H1 (cell line): ENCODE measurements at regions not wholly inside any gene's neighbourhood (a gene's known extent, or its start where the extent isn't known, plus 50 kb on each side); places are given as distances from the start of the nearest gene placed in this dataset.

ENCODE experiments used
- CTCF ChIA-PET: fragments of 300-600 bp; sonication (Branson Sonifier 250); formaldehyde crosslinking; loops from one replicate; lab custom pipeline; 2021; ENCODE audit not compliant: partially characterized antibody; lab: Charles Lee
- POLR2A ChIA-PET: fragments of 300-600 bp; sonication (Branson Sonifier 250); formaldehyde crosslinking; loops from one replicate; lab custom pipeline; 2021; ENCODE audit warnings: inconsistent platforms; ENCODE audit not compliant: partially characterized antibody; lab: Charles Lee
- DNase-seq, 2 experiments: peaks; one replicate each; pipeline versions ENCODE4 v3.0.0 to v3.0.0-alpha.2; 2010 to 2022; ENCODE audit warnings: low spot score in 2 of 2, low read depth in 1 of 2, mixed read lengths in 1 of 2
- FAIRE-seq: peaks from 2 replicates; lab custom pipeline; 2011; peaks lifted over from hg19 to GRCh38; lab: Jason Lieb, UNC
- H2AFZ ChIP-seq: 2 replicates; pipeline ENCODE4 v1.8.1; 2012; ENCODE audit warnings: low read length, inconsistent platforms
- H2AK5ac ChIP-seq: 2 replicates; pipeline ENCODE4 v1.6.1; 2013; ENCODE audit warnings: low read depth, low read length
- H2BK120ac ChIP-seq: replicated peaks from 2 replicates; pipeline ENCODE3; 2013; ENCODE audit warnings: low read depth, low read length, inconsistent platforms
- H2BK12ac ChIP-seq: 2 replicates; pipeline ENCODE4 v1.6.1; 2013; ENCODE audit warnings: low read depth, low read length
- H2BK15ac ChIP-seq: 2 replicates; pipeline ENCODE4 v1.6.1; 2013; ENCODE audit warnings: low read length
- H2BK20ac ChIP-seq: 2 replicates; pipeline ENCODE4 v1.6.1; 2013; ENCODE audit warnings: low read length
- H2BK5ac ChIP-seq: 2 replicates; pipeline ENCODE4 v1.6.1; 2013; ENCODE audit warnings: low read depth, low read length
- H3K14ac ChIP-seq: 2 replicates; pipeline ENCODE4 v1.6.1; 2013; ENCODE audit warnings: inconsistent platforms; ENCODE audit not compliant: insufficient read length
- H3K18ac ChIP-seq: 2 replicates; pipeline ENCODE4 v1.6.1; 2013; ENCODE audit warnings: low read length; ENCODE audit errors: extremely low read depth
- H3K23ac ChIP-seq: 2 replicates; pipeline ENCODE4 v1.6.1; 2013; ENCODE audit warnings: inconsistent platforms; ENCODE audit not compliant: insufficient read length
- H3K23me2 ChIP-seq: 2 replicates; pipeline ENCODE4 v1.6.1; 2013; ENCODE audit warnings: low read depth, low read length
- H3K27ac ChIP-seq: 2 replicates; pipeline ENCODE4 v1.6.1; 2011; ENCODE audit warnings: low read depth, low read length, inconsistent platforms
- H3K27me3 ChIP-seq, 4 experiments: replicated peaks in 1 of 4; 1 replicate in 1 of 4; 2 replicates in 3 of 4; pipeline versions ENCODE4 v1.6.1 to v1.8.1; 2011 to 2013; ENCODE audit warnings: low read length in 3 of 4, mild to moderate bottlenecking in 3 of 4, inconsistent platforms in 2 of 4, mixed read lengths in 2 of 4, moderate library complexity in 1 of 4; ENCODE audit not compliant: control insufficient read depth in 3 of 4, insufficient read depth in 3 of 4; ENCODE audit errors: extremely low read depth in 1 of 4
- H3K36me3 ChIP-seq, 4 experiments: 2 replicates each; pipeline versions ENCODE4 v1.6.1 to v1.8.1; 2011 to 2013; ENCODE audit warnings: mild to moderate bottlenecking in 4 of 4, low read length in 3 of 4, moderate library complexity in 2 of 4, control low read depth in 1 of 4, inconsistent platforms in 1 of 4; ENCODE audit not compliant: insufficient read depth in 4 of 4, control insufficient read depth in 2 of 4
- H3K4ac ChIP-seq: replicated peaks from 2 replicates; pipeline ENCODE3; 2013; ENCODE audit warnings: low read length, low read depth, mixed read lengths, inconsistent platforms; ENCODE audit not compliant: insufficient read length
- H3K4me1 ChIP-seq, 4 experiments: replicated peaks in 1 of 4; 1 replicate in 1 of 4; 2 replicates in 3 of 4; pipeline versions ENCODE4 v1.6.1 to v1.8.1; 2011 to 2013; ENCODE audit warnings: low read length in 3 of 4, inconsistent platforms in 2 of 4, mixed read lengths in 1 of 4; ENCODE audit not compliant: insufficient read depth in 4 of 4, control insufficient read depth in 3 of 4
- H3K4me2 ChIP-seq, 2 experiments: 2 replicates each; pipeline versions ENCODE4 v1.6.1 to v1.8.1; 2011 to 2013; ENCODE audit warnings: low read depth in 2 of 2, low read length in 2 of 2, control low read depth in 1 of 2, inconsistent platforms in 1 of 2, mild to moderate bottlenecking in 1 of 2; ENCODE audit not compliant: insufficient read depth in 1 of 2
- H3K4me3 ChIP-seq, 4 experiments: fragments of 200-600, 300-600 bp in 1 of 4; sonication (generic), shearing (Covaris generic), sonication (Bioruptor Twin) in 1 of 4; 2 replicates each; pipeline versions ENCODE4 v1.5.1 to v1.8.1; 2011 to 2016; ENCODE audit warnings: low read length in 4 of 4, low read depth in 3 of 4, control low read depth in 2 of 4, inconsistent platforms in 2 of 4, mild to moderate bottlenecking in 2 of 4, mixed read lengths in 1 of 4, moderate library complexity in 1 of 4; ENCODE audit not compliant: insufficient read depth in 2 of 4; ENCODE audit errors: extremely low read depth in 1 of 4
- H3K56ac ChIP-seq: replicated peaks from 2 replicates; pipeline ENCODE3; 2013; ENCODE audit warnings: low read depth, mild to moderate bottlenecking, mixed read lengths, low read length, inconsistent platforms; ENCODE audit not compliant: insufficient read length
- H3K79me1 ChIP-seq: 2 replicates; pipeline ENCODE4 v1.6.1; 2013; ENCODE audit warnings: low read depth, low read length, control low read depth
- H3K79me2 ChIP-seq, 2 experiments: 2 replicates each; pipeline versions ENCODE4 v1.6.1 to v1.8.1; 2012 to 2013; ENCODE audit warnings: low read length in 2 of 2, mild to moderate bottlenecking in 2 of 2, inconsistent platforms in 1 of 2; ENCODE audit not compliant: insufficient read depth in 2 of 2, control insufficient read depth in 1 of 2
- H3K9ac ChIP-seq, 4 experiments: replicated peaks in 1 of 4; 1 replicate in 1 of 4; 2 replicates in 3 of 4; pipeline versions ENCODE4 v1.6.1 to v1.8.1; 2011 to 2013; ENCODE audit warnings: low read depth in 3 of 4, low read length in 3 of 4, control low read depth in 2 of 4, mild to moderate bottlenecking in 2 of 4, moderate library complexity in 2 of 4, inconsistent platforms in 1 of 4; ENCODE audit errors: extremely low read depth in 1 of 4
- H3K9me3 ChIP-seq, 2 experiments: 2 replicates each; pipeline versions ENCODE4 v1.6.1 to v1.8.1; 2012 to 2013; ENCODE audit warnings: mild to moderate bottlenecking in 2 of 2, moderate library complexity in 2 of 2, control low read depth in 1 of 2, inconsistent platforms in 1 of 2, low read depth in 1 of 2, low read length in 1 of 2, mixed read lengths in 1 of 2; ENCODE audit not compliant: insufficient read depth in 2 of 2
- H4K20me1 ChIP-seq, 2 experiments: replicated peaks in 1 of 2; 2 replicates each; pipeline versions ENCODE3 to v1.8.1; 2011 to 2013; ENCODE audit warnings: inconsistent platforms in 2 of 2, low read length in 2 of 2, mild to moderate bottlenecking in 1 of 2; ENCODE audit not compliant: insufficient read depth in 2 of 2, control insufficient read depth in 1 of 2
- H4K5ac ChIP-seq: 2 replicates; pipeline ENCODE4 v1.6.1; 2013; ENCODE audit warnings: low read length, low read depth, mixed read lengths, inconsistent platforms; ENCODE audit not compliant: insufficient read length
- H4K8ac ChIP-seq: 2 replicates; pipeline ENCODE4 v1.8.0; 2013; ENCODE audit warnings: mild to moderate bottlenecking, moderate library complexity, low read length, inconsistent platforms; ENCODE audit not compliant: insufficient read depth; ENCODE audit errors: extremely low read depth
- H4K91ac ChIP-seq: replicated peaks from 2 replicates; pipeline ENCODE3; 2013; ENCODE audit warnings: low read length, mixed read lengths, inconsistent platforms; ENCODE audit not compliant: insufficient read length
- HDAC6 ChIP-seq: IDR thresholded peaks from one replicate; pipeline ENCODE4 v1.7.1; 2012; ENCODE audit warnings: low read depth, mild to moderate bottlenecking, inconsistent platforms, low read length, moderate library complexity
- PHF8 ChIP-seq: fragments of 200-600 bp; sonication (generic); conservative IDR thresholded peaks from 2 replicates; pipeline ENCODE4 v1.7.1; 2012; ENCODE audit warnings: low read depth, mild to moderate bottlenecking, inconsistent platforms, low read length, moderate library complexity
- TAF7 ChIP-seq: optimal IDR thresholded peaks from 2 replicates; pipeline ENCODE3; 2011; ENCODE audit warnings: low read depth, mild to moderate bottlenecking, inconsistent platforms, low read length, moderate library complexity, borderline replicate concordance
- WGBS, 2 experiments: shearing (Covaris generic) in 1 of 2; methylation state at CpG; one replicate each; pipeline versions ENCODE4 v1.1.6 to v1.1.7; 2013 to 2015; ENCODE audit warnings: low lambda C conversion rate in 2 of 2, mixed read lengths in 2 of 2, inconsistent platforms in 1 of 2, low coverage in 1 of 2, missing lambda C conversion rate in 1 of 2; ENCODE audit not compliant: insufficient replicate concordance in 2 of 2, insufficient coverage in 1 of 2, insufficient read length in 1 of 2; ENCODE audit errors: extremely low coverage in 1 of 2, missing lambda C conversion rate in 1 of 2; 5-methylcytosine and 5-hydroxymethylcytosine counted together
- TF ChIP-seq, protein P1 (sequence below): IDR thresholded peaks from 2 replicates; pipeline ENCODE4 v1.6.1; 2011; ENCODE audit warnings: low read depth, mild to moderate bottlenecking, low read length; ENCODE audit not compliant: insufficient read depth

DNA sequence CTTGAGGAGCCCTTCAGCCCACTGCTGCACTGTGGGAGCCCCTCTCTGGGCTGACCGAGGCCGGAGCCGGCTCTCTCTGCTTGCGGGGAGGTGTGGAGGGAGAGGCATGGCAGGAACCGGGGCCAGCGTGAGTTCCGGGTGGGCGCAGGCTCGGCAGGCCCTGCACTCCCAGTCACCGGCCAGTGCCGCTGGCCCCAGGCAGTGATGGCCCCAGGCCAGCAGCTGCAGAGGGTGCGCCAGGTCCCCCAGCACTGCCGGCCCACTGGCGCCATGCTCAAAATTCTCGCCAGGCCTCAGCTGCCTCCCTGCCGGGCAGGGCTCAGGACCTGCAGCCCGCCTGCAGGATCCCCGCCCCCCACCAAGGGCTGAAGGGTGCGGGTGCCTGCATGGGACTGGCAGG is 128.4 kb upstream of the STARD3NL start:
- Histone ChIP-seq H3K9ac (no peak overlapping the region), H3K9me3 (peaks cover 11 to 15% of the 10 kb centered on the region in 2 experiments), H4K5ac (no peak overlapping the region), H3K79me1 (no peaks in the 10 kb centered on the region), H3K18ac (no peak overlapping the region), H2BK120ac (no peak overlapping the region), H2AK5ac (no peak overlapping the region), H3K4me3 (no peak overlapping the region), H4K8ac (no peak overlapping the region), H4K20me1 (no peaks in the 10 kb centered on the region), H2AFZ (no peak overlapping the region), H2BK20ac (no peak overlapping the region), H4K91ac (no peak overlapping the region), H3K14ac (no peak overlapping the region), H2BK15ac (no peak overlapping the region), H3K4me1 (no peaks in the 10 kb centered on the region), H3K27ac (no peak overlapping the region), H2BK12ac (no peak overlapping the region), H3K79me2 (no peaks in the 10 kb centered on the region), H2BK5ac (no peak overlapping the region), H3K36me3 (peaks cover 0 to 4% (median 0%) of the 10 kb centered on the region in 4 experiments; a peak in 1 of 8 replicates), H3K23ac (no peak overlapping the region), H3K27me3 (no peaks in the 10 kb centered on the region), H3K4ac (no peak overlapping the region), H3K23me2 (no peaks in the 10 kb centered on the region), H3K4me2 (no peak overlapping the region), H3K56ac (no peak overlapping the region)
- FAIRE-seq (no peak), DNase-seq (no peak)
- ChIA-PET POLR2A (no interaction called here), CTCF (interaction anchor here (1.2 to 1.3 kb wide), 2 partner anchors 15 to 148 kb away, joined by 4 to 5 read pairs; no protein-coding TSS in a partner anchor)
- WGBS, 2 experiments, result 87% methylated on average over 12 of the region's 19 CpGs; no CpG with 5 or more reads in 1 of the 2 experiments
- TF ChIP-seq PHF8 (no peak), TAF7 (no peak), HDAC6 (no peak)
- TF ChIP-seq, protein P1, sequence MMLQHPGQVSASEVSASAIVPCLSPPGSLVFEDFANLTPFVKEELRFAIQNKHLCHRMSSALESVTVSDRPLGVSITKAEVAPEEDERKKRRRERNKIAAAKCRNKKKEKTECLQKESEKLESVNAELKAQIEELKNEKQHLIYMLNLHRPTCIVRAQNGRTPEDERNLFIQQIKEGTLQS, result no peak
